ENCODE measurements at regions not wholly inside any gene's neighbourhood (a gene's known extent, or its start where the extent isn't known, plus 50 kb on each side); places are given as distances from the start of the nearest gene placed in this dataset.

DNA sequence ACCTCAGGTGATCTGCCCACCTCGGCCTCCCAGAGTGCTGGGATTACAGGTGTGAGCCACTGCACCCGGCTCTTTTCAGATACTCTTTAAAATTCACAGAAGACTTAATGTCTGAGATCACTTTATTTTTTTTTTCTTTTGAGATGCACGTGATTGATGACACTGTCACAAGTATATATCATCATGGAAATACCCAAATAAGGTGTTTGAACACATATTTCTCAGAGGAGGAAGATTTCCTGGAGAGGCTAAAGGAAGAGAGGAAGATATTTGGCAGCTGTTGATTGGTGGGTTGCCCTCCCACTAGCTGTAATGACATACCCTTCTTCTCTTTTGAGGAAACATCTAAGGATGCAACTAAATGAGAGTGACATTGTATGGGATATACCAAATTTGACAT lies 225.9 kb upstream of the CITED2 start:
- Histone ChIP-seq H3K4me2 (ENCODE audit: low read depth, low read length, poor library complexity, severe bottlenecking) (no peak overlapping the region), H3K27ac (ENCODE audit: low read depth, low read length) (no peak overlapping the region), H3K27me3 (ENCODE audit: low read length) (no peaks in the 10 kb centered on the region), H3K9ac (ENCODE audit: low read length) (no peak overlapping the region), H4K20me1 (ENCODE audit: low read depth, low read length) (no peaks in the 10 kb centered on the region), H3F3A (ENCODE audit: insufficient read depth) (no peaks in the 10 kb centered on the region), H3K9me3 (ENCODE audit: insufficient read depth, low read length) (no peaks in the 10 kb centered on the region), H3K4me3 (ENCODE audit: insufficient read depth, low read length, poor library complexity, severe bottlenecking) (no peak overlapping the region), H3K79me2 (ENCODE audit: insufficient read depth, low read length) (no peaks in the 10 kb centered on the region), H3K36me3 (ENCODE audit: low read length) (no peaks in the 10 kb centered on the region), H2AFZ (ENCODE audit: low read depth, low read length, severe bottlenecking) (no peak overlapping the region), H3K9me2 (replicated peaks; ENCODE audit: insufficient read depth, low read length) (no peaks in the 10 kb centered on the region)
- TF ChIP-seq EZH2phosphoT487 (conservative IDR thresholded peaks at IDR 0.05; ENCODE audit: low read length) = no peak
- TF ChIP-seq, protein P1, sequence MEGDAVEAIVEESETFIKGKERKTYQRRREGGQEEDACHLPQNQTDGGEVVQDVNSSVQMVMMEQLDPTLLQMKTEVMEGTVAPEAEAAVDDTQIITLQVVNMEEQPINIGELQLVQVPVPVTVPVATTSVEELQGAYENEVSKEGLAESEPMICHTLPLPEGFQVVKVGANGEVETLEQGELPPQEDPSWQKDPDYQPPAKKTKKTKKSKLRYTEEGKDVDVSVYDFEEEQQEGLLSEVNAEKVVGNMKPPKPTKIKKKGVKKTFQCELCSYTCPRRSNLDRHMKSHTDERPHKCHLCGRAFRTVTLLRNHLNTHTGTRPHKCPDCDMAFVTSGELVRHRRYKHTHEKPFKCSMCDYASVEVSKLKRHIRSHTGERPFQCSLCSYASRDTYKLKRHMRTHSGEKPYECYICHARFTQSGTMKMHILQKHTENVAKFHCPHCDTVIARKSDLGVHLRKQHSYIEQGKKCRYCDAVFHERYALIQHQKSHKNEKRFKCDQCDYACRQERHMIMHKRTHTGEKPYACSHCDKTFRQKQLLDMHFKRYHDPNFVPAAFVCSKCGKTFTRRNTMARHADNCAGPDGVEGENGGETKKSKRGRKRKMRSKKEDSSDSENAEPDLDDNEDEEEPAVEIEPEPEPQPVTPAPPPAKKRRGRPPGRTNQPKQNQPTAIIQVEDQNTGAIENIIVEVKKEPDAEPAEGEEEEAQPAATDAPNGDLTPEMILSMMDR (IDR thresholded peaks at IDR 0.05; ENCODE audit: insufficient read depth, low read length, poor library complexity, severe bottlenecking) = no peak

DNA sequence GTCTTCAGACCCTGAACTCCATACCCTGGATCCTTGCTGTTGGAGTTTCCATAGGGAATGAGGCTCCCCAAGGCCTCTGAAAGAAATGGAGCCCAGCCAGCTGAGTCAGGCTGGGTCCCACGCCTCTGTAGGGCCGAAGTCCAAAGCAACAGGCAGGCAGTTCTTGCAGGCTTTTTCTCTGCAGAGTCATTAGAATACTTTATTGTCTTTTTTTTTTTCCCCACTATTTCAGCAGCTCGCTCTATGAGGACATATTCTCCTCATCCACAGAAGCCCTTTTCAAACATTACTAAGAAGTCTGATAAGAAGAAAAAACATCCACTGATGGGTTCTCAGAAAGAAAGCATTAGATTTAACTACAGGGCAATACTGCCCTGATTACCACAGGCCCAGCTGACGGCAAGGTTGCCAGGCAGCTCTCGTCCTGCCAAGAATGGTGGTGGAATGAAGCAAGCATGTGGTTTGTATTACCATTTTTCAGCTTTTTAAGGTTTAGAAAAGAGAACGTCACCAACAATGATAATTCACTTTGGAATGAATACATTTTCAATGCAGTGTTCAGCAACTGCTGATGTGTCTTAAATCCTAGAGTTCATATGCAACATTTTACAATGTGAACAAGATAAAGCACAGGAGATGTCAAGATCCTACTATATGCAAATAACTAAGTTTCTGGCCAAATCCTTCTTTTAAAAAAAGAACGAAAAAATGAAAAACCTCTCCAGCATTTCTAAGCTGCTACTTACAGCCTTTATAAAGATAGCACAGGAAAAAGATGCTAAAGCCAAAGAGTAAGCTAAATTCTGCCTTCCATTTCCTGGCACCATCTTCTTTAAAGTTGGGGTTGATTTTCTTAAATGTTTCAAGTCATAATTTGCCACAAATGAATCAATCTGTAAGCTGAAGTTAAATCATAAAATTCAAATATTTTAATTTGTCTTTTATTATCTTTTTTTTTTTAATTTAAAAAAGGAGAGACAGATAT lies 223.6 kb upstream of the CITED2 start:
- Histone ChIP-seq H3K27ac (ENCODE audit: low read depth, low read length) (no peak overlapping the region), H3K79me2 (ENCODE audit: insufficient read depth, low read length) (no peaks in the 10 kb centered on the region), H3K9me2 (replicated peaks; ENCODE audit: insufficient read depth, low read length) (no peaks in the 10 kb centered on the region), H4K20me1 (ENCODE audit: low read depth, low read length) (no peaks in the 10 kb centered on the region), H3K4me2 (ENCODE audit: low read depth, low read length, poor library complexity, severe bottlenecking) (no peak overlapping the region), H3K9me3 (ENCODE audit: insufficient read depth, low read length) (no peaks in the 10 kb centered on the region), H3K27me3 (ENCODE audit: low read length) (no peaks in the 10 kb centered on the region), H3K4me3 (ENCODE audit: insufficient read depth, low read length, poor library complexity, severe bottlenecking) (no peak overlapping the region), H2AFZ (ENCODE audit: low read depth, low read length, severe bottlenecking) (no peak overlapping the region), H3F3A (ENCODE audit: insufficient read depth) (no peaks in the 10 kb centered on the region), H3K36me3 (ENCODE audit: low read length) (no peaks in the 10 kb centered on the region), H3K9ac (ENCODE audit: low read length) (no peak overlapping the region)
- TF ChIP-seq, protein P1 (IDR thresholded peaks at IDR 0.05; ENCODE audit: insufficient read depth, low read length, poor library complexity, severe bottlenecking) = no peak
- no peak for TF ChIP-seq EZH2phosphoT487 (conservative IDR thresholded peaks at IDR 0.05; ENCODE audit: low read length)

DNA sequence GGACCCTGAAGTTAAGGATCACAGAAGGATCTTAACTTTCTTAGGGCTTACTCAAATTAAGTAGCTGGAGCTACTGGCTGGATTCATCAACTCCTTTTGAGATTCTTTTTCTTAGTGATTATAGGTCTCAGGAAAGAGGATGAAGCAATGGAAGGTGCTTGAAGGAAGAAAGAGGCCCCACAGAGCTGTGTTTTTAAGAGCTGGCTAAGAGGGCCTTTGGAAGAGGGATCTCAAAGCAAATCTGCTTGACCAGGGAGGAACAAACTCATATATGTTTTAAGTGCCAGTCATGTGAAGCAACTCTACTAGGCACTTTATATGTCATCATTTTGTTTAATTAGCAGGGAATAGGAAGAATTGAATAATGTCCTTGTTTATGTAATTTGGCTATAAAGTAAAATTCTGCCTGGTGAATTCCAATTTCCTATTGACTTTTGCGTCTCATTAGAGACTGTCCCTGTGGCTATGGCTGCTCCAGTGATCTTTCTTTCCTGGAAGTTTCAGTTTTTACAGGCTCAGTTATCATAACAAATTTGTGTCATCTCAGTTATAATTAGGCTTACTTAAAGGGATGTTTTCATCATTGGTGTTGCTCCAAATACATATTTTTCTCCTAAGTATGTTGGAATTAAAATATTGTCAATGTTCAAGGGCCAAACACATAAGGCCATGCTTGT lies 222.8 kb upstream of the CITED2 start:
- Histone ChIP-seq H3F3A (ENCODE audit: insufficient read depth) (no peaks in the 10 kb centered on the region), H3K79me2 (ENCODE audit: insufficient read depth, low read length) (no peaks in the 10 kb centered on the region), H2AFZ (ENCODE audit: low read depth, low read length, severe bottlenecking) (no peak overlapping the region), H3K9ac (ENCODE audit: low read length) (no peak overlapping the region), H3K9me2 (replicated peaks; ENCODE audit: insufficient read depth, low read length) (no peaks in the 10 kb centered on the region), H3K36me3 (ENCODE audit: low read length) (no peaks in the 10 kb centered on the region), H3K27ac (ENCODE audit: low read depth, low read length) (no peak overlapping the region), H3K4me3 (ENCODE audit: insufficient read depth, low read length, poor library complexity, severe bottlenecking) (no peak overlapping the region), H3K9me3 (ENCODE audit: insufficient read depth, low read length) (no peaks in the 10 kb centered on the region), H3K27me3 (ENCODE audit: low read length) (no peaks in the 10 kb centered on the region), H4K20me1 (ENCODE audit: low read depth, low read length) (no peaks in the 10 kb centered on the region), H3K4me2 (ENCODE audit: low read depth, low read length, poor library complexity, severe bottlenecking) (no peak overlapping the region)
- no peak for TF ChIP-seq EZH2phosphoT487 (conservative IDR thresholded peaks at IDR 0.05; ENCODE audit: low read length)
- TF ChIP-seq, protein P1 (IDR thresholded peaks at IDR 0.05; ENCODE audit: insufficient read depth, low read length, poor library complexity, severe bottlenecking) = no peak
